ENCODE measurements at regions not wholly inside any gene's neighbourhood (a gene's known extent, or its start where the extent isn't known, plus 50 kb on each side); places are given as distances from the start of the nearest gene placed in this dataset.

DNA sequence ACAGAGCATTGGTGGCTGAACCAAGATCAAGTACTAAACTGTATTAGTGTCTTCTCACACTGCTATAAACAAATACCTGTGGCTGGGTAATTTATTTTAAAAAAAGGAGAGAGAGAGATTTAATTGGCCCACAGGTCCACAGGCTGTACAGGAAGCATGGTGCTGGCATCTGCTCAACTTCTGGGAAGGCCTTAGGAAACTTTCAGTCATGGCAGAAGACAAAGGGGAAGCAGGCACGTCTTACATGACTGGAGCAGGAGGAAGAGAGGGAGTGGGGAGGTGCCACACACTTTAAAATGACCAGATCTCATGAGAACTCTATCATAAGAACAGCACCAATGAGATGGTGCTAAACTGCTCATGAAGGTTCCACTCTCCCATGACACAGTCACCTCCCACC lies 95.2 kb upstream of the JCAD start:
- FAIRE-seq (no peak), ATAC-seq (no peak), DNase-seq (ENCODE audit: low read depth in 1 of 2, low spot score in 1 of 2) (no peak)
- Histone ChIP-seq H3K9me3 (no peaks in the 10 kb centered on the region; the same call in 2 of the 3 replicates), H3K4me2 (no peak overlapping the region), H3K4me3 (no peak overlapping the region), H3K27ac (no peak overlapping the region), H3K4me1 (0 out of 3 replicates have a peak, but pooled peaks cover 6% of the 10 kb centered on the region)
- ChIA-PET CTCF (no interaction called here), POLR2A (no interaction called here)
- WGBS (ENCODE audit: missing lambda C conversion rate) = 43% methylated on average over 1 of the region's 1 CpG
- TF ChIP-seq HDAC2 (IDR thresholded peaks at IDR 0.05) = no peak
- TF ChIP-seq, protein P1, sequence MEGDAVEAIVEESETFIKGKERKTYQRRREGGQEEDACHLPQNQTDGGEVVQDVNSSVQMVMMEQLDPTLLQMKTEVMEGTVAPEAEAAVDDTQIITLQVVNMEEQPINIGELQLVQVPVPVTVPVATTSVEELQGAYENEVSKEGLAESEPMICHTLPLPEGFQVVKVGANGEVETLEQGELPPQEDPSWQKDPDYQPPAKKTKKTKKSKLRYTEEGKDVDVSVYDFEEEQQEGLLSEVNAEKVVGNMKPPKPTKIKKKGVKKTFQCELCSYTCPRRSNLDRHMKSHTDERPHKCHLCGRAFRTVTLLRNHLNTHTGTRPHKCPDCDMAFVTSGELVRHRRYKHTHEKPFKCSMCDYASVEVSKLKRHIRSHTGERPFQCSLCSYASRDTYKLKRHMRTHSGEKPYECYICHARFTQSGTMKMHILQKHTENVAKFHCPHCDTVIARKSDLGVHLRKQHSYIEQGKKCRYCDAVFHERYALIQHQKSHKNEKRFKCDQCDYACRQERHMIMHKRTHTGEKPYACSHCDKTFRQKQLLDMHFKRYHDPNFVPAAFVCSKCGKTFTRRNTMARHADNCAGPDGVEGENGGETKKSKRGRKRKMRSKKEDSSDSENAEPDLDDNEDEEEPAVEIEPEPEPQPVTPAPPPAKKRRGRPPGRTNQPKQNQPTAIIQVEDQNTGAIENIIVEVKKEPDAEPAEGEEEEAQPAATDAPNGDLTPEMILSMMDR (IDR thresholded peaks at IDR 0.05) = no peak
- no peak for TF ChIP-seq SMC3 (IDR thresholded peaks at IDR 0.05)
- TF ChIP-seq, protein P2, sequence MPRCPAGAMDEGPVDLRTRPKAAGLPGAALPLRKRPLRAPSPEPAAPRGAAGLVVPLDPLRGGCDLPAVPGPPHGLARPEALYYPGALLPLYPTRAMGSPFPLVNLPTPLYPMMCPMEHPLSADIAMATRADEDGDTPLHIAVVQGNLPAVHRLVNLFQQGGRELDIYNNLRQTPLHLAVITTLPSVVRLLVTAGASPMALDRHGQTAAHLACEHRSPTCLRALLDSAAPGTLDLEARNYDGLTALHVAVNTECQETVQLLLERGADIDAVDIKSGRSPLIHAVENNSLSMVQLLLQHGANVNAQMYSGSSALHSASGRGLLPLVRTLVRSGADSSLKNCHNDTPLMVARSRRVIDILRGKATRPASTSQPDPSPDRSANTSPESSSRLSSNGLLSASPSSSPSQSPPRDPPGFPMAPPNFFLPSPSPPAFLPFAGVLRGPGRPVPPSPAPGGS (IDR thresholded peaks at IDR 0.05) = no peak
- no peak for TF ChIP-seq RNF2 (IDR thresholded peaks at IDR 0.05; ENCODE audit: borderline replicate concordance, low read depth)
- no peak for TF ChIP-seq CEBPB (IDR thresholded peaks at IDR 0.05)
- no peak for TF ChIP-seq RARB (CRISPR knock-in tag; IDR thresholded peaks at IDR 0.05)
- TF ChIP-seq MYC (IDR thresholded peaks at IDR 0.05; ENCODE audit: borderline replicate concordance, low read length) = no peak
- TF ChIP-seq EP300 (IDR thresholded peaks at IDR 0.05) = no peak
- TF ChIP-seq, protein P3, sequence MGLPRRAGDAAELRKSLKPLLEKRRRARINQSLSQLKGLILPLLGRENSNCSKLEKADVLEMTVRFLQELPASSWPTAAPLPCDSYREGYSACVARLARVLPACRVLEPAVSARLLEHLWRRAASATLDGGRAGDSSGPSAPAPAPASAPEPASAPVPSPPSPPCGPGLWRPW (IDR thresholded peaks at IDR 0.05) = no peak
- no peak for TF ChIP-seq HOXB5 (CRISPR knock-in tag; IDR thresholded peaks at IDR 0.05)

DNA sequence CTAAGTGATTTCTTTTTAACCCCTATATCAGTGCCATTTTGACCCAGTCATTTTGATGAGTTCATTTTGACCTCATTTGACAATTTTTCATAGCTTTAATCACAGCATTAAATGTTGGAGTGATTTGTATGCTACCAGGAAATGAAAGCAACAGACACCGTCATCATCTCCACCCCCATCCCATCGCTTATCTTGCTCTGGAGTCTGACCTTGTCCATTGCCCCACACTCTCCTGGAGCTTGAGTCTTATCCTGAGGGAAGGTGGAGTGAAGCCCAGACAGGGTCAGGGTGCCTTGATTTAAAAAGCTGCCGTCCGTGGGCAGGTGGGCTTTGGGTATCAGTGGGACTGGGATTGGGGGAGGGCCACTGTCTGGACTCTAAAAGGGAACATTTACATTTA lies 94.7 kb upstream of the JCAD start:
- ATAC-seq (no peak), FAIRE-seq (no peak), DNase-seq (ENCODE audit: low read depth in 1 of 2, low spot score in 1 of 2) (no peak)
- ChIA-PET CTCF (interaction anchor here (1.0 to 1.7 kb wide), 2 partner anchors 87 to 116 kb away, joined by 3 to 7 read pairs; no protein-coding TSS in a partner anchor), POLR2A (no interaction called here)
- Histone ChIP-seq H3K27ac (no peak overlapping the region), H3K4me1 (0 out of 3 replicates have a peak, but pooled peaks cover 6% of the 10 kb centered on the region), H3K4me2 (no peak overlapping the region), H3K9me3 (no peaks in the 10 kb centered on the region; the same call in 2 of the 3 replicates), H3K4me3 (no peak overlapping the region)
- 74% methylated on average over 4 of the region's 4 CpGs for WGBS (ENCODE audit: missing lambda C conversion rate)
- TF ChIP-seq RAD21 (conservative IDR thresholded peaks at IDR 0.05 in 1 of 2, IDR thresholded peaks at IDR 0.05 in 1 of 2) (no peak), ZNF302 (CRISPR knock-in tag; IDR thresholded peaks at IDR 0.05) (no peak), JUN (IDR thresholded peaks at IDR 0.05) (no peak), ZC3H11A (IDR thresholded peaks at IDR 0.05) (no peak), GATA3 (IDR thresholded peaks at IDR 0.05; ENCODE audit: borderline replicate concordance) (no peak), CBX8 (IDR thresholded peaks at IDR 0.05) (no peak), BHLHE40 (IDR thresholded peaks at IDR 0.05; ENCODE audit: low read depth, low read length) (no peak), CEBPB (IDR thresholded peaks at IDR 0.05) (no peak), EHMT2 (IDR thresholded peaks at IDR 0.05; ENCODE audit: low read depth) (no peak), NPAS2 (CRISPR knock-in tag; IDR thresholded peaks at IDR 0.05; ENCODE audit: borderline replicate concordance) (no peak), RARB (CRISPR knock-in tag; IDR thresholded peaks at IDR 0.05) (no peak), MYC (IDR thresholded peaks at IDR 0.05; ENCODE audit: borderline replicate concordance, low read length) (no peak), KDM1A (IDR thresholded peaks at IDR 0.05; ENCODE audit: low read depth) (no peak), MAFK (IDR thresholded peaks at IDR 0.05; ENCODE audit: partially characterized antibody) (no peak), MAZ (IDR thresholded peaks at IDR 0.05; ENCODE audit: borderline replicate concordance, low read depth, low read length) (no peak)
- TF ChIP-seq, protein P4, sequence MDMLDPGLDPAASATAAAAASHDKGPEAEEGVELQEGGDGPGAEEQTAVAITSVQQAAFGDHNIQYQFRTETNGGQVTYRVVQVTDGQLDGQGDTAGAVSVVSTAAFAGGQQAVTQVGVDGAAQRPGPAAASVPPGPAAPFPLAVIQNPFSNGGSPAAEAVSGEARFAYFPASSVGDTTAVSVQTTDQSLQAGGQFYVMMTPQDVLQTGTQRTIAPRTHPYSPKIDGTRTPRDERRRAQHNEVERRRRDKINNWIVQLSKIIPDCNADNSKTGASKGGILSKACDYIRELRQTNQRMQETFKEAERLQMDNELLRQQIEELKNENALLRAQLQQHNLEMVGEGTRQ (IDR thresholded peaks at IDR 0.05) = no peak
- TF ChIP-seq, protein P5, sequence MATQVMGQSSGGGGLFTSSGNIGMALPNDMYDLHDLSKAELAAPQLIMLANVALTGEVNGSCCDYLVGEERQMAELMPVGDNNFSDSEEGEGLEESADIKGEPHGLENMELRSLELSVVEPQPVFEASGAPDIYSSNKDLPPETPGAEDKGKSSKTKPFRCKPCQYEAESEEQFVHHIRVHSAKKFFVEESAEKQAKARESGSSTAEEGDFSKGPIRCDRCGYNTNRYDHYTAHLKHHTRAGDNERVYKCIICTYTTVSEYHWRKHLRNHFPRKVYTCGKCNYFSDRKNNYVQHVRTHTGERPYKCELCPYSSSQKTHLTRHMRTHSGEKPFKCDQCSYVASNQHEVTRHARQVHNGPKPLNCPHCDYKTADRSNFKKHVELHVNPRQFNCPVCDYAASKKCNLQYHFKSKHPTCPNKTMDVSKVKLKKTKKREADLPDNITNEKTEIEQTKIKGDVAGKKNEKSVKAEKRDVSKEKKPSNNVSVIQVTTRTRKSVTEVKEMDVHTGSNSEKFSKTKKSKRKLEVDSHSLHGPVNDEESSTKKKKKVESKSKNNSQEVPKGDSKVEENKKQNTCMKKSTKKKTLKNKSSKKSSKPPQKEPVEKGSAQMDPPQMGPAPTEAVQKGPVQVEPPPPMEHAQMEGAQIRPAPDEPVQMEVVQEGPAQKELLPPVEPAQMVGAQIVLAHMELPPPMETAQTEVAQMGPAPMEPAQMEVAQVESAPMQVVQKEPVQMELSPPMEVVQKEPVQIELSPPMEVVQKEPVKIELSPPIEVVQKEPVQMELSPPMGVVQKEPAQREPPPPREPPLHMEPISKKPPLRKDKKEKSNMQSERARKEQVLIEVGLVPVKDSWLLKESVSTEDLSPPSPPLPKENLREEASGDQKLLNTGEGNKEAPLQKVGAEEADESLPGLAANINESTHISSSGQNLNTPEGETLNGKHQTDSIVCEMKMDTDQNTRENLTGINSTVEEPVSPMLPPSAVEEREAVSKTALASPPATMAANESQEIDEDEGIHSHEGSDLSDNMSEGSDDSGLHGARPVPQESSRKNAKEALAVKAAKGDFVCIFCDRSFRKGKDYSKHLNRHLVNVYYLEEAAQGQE (IDR thresholded peaks at IDR 0.05) = no peak
- TF ChIP-seq, protein P6, sequence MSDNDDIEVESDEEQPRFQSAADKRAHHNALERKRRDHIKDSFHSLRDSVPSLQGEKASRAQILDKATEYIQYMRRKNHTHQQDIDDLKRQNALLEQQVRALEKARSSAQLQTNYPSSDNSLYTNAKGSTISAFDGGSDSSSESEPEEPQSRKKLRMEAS (IDR thresholded peaks at IDR 0.05) = no peak
